Lower leg skin (tissue), 4 donors: ENCODE measurements at regions not wholly inside any gene's neighbourhood (a gene's known extent, or its start where the extent isn't known, plus 50 kb on each side); places are given as distances from the start of the nearest gene placed in this dataset.

ENCODE experiments used
- DNase-seq, 2 donors: peaks; one replicate each; pipeline ENCODE4 v3.0.0-alpha.2; 2019; ENCODE audit warnings: low spot score in 2 of 2
- H3K4me3 ChIP-seq: fragments of 200-600 bp; sonication (generic); 2 replicates; pipeline ENCODE4 v1.5.1; 2017; ENCODE audit warnings: mild to moderate bottlenecking, low read depth; ENCODE audit not compliant: poor library complexity, severe bottlenecking
- POLR2A ChIP-seq, 2 donors: fragments of 450-650 bp; IDR thresholded peaks; one replicate each; pipeline ENCODE4 v1.6.1; 2016 to 2017; ENCODE audit warnings: antibody characterized with exemption in 2 of 2, mild to moderate bottlenecking in 1 of 2, moderate library complexity in 1 of 2
- WGBS, 2 donors: methylation state at CpG; one replicate each; pipeline ENCODE4 v1.1.5; 2018; 5-methylcytosine and 5-hydroxymethylcytosine counted together
- intact Hi-C: fragments of 100-400 bp; cut with DNase I; formaldehyde crosslinking; loops from one replicate; pipeline ENCODE4 v1.15.0; 2023; ENCODE audit warnings: low total_unique reads
- TF ChIP-seq, protein P1 (sequence below), 3 donors: fragments of 450-650 bp; IDR thresholded peaks; one replicate each; pipeline ENCODE4 v1.5.1; 2016; ENCODE audit warnings: antibody characterized with exemption in 3 of 3, mild to moderate bottlenecking in 3 of 3, moderate library complexity in 2 of 3

DNA sequence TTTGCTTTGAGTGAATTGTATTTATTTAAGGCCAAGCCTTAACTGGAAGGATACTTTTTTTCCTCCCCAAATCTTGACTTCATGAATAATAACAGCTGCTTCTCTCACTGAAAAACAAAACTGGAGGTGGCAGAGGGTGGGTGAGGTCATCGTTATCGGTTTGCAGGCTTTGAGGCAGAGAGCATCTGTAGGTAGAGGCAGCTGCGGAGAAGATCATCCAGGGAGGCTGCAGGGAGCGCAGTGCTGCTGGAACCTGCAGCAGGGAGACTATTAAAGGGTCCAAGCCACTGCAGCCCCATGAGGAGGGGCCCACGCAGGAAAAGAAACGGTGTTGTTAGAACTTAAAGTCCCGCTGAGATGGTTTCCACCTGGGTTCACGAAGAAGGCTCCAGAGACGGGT is 112.1 kb upstream of the SDK1 start:
- WGBS, 2 donors: 80 to 91% methylated on average over 9 of the region's 9 CpGs

DNA sequence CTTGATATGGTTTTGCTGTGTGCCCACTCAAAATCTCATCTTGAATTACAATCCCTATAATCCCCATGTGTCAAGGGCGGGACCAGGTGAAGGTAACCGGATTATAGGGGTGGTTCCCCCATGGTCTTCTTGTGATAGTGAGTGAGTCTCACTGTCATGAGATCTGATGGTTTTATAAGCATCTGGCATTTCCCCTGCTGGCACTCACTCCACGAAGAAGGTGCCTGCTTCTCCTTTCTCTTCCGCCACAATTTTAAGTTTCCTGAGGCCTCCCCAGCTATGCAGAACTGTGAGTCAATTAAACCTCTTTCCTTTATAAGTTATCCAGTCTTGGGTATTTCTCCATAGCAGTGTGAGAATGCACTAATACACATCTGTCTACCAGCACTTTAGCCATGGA is 109.5 kb upstream of the SDK1 start:
- WGBS, 2 donors: 71 to 72% methylated on average over 4 of the region's 4 CpGs
- DNase-seq: no peak
- H3K4me3 ChIP-seq: no peak overlapping the region
- TF ChIP-seq, protein P1, sequence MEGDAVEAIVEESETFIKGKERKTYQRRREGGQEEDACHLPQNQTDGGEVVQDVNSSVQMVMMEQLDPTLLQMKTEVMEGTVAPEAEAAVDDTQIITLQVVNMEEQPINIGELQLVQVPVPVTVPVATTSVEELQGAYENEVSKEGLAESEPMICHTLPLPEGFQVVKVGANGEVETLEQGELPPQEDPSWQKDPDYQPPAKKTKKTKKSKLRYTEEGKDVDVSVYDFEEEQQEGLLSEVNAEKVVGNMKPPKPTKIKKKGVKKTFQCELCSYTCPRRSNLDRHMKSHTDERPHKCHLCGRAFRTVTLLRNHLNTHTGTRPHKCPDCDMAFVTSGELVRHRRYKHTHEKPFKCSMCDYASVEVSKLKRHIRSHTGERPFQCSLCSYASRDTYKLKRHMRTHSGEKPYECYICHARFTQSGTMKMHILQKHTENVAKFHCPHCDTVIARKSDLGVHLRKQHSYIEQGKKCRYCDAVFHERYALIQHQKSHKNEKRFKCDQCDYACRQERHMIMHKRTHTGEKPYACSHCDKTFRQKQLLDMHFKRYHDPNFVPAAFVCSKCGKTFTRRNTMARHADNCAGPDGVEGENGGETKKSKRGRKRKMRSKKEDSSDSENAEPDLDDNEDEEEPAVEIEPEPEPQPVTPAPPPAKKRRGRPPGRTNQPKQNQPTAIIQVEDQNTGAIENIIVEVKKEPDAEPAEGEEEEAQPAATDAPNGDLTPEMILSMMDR (IDR thresholded peaks at IDR 0.05): no peak
- TF ChIP-seq POLR2A (IDR thresholded peaks at IDR 0.05): no peak
- intact Hi-C loops: no loop called here

More for the DNA sequence above, 112.1 kb upstream of the SDK1 start:
- intact Hi-C loops: no loop called here
- DNase-seq: no peak
- no peak for TF ChIP-seq POLR2A (IDR thresholded peaks at IDR 0.05)
- TF ChIP-seq, protein P1 (IDR thresholded peaks at IDR 0.05): no peak
- H3K4me3 ChIP-seq: no peak overlapping the region

DNA sequence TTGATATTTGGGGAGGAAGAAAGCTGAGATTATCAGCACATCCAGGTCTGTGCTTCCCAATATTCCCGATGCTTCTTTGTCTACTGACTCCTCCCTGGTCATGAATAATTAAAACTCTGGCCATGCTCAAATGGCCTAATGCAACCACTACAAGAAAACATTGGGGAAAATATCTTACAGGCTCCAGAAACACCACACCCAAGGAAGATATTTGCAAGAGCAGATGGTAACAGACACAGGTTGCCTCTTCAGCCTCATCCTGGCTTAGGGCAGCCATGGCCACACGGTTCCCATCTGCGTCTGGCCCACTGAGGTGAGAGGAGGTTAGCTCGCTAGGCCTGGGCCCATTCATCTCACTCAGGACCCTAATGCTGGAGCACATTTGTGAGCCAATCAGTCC is 108.4 kb upstream of the SDK1 start:
- intact Hi-C loops: no loop called here
- TF ChIP-seq POLR2A (IDR thresholded peaks at IDR 0.05): no peak
- TF ChIP-seq, protein P1 (IDR thresholded peaks at IDR 0.05): no peak
- WGBS, 2 donors: 75 to 78% methylated on average over 4 of the region's 4 CpGs
- no peak overlapping the region for H3K4me3 ChIP-seq
- DNase-seq: no peak

DNA sequence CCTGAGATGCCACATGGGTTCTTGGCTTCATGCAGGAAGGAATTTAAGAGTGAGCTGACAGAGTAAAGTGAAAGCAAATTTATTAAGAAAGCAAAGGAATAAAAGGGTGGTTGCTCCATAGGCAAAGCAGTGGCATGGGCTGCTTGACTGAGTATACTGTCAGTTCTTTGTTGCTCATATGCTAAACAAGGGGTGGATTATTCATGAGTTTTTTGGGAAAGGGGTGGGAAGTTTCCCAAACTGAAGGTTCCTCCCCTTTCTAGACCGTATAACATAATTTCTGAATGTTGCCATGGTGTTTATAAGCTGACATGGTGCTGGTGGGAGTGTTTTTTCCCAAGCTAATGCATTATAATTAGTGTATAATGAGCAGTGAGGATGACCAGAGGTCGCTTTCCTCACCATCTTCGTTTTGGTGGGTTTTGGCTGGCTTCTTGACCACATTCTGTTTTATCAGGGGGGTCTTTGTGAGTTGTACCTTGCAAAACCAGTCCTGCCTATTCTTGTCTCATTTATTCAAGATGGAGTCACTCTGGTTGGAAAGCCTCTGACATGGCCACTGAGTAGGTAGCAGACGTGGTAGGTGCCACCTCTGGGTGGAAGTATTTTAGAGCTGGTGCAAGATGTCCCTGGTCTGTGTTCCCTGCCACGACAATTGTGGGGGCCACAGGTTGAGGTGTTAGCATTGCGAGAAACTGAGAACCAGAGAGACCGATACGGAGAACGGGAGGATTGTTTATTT is 107.5 kb upstream of the SDK1 start:
- DNase-seq: no peak
- no peak for TF ChIP-seq POLR2A (IDR thresholded peaks at IDR 0.05)
- TF ChIP-seq, protein P1 (IDR thresholded peaks at IDR 0.05): no peak
- H3K4me3 ChIP-seq: no peak overlapping the region
- WGBS, 2 donors: 91 to 92% methylated on average over 9 of the region's 9 CpGs
- intact Hi-C loops: no loop called here

DNA sequence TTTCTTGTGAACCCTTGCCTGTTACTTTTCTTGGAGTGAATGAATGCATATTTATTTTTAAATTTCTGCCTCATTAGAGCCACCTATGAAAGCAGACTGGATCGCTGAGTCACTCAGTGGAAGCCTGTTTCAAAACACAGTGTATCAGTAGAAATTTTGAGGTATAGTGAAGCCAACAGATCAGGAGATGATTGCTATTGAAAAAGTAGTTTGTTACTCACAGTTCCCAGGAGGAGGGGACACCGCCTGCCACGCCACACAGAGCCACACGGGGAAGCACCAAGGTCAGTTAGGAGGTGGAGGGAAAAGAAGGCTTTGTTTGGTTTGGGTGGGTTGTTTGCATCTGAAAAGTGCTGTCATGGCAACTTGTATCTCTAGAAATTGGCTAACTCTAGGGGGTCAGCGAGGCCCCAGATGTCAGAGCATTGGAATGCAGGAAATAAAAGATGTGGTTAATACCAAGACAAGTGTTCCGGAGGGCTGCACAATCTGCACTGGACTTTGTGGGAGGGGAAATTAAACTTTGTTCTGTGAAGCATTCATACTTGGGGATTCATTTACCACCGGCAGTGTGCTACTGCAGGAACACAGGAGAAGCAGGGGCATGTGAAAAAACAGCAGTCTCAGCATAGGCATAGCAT is 106.4 kb upstream of the SDK1 start:
- intact Hi-C loops: no loop called here
- DNase-seq: no peak
- H3K4me3 ChIP-seq: no peak overlapping the region
- TF ChIP-seq POLR2A (IDR thresholded peaks at IDR 0.05): no peak
- TF ChIP-seq, protein P1 (IDR thresholded peaks at IDR 0.05): no peak
- 73 to 79% methylated on average over 7 of the region's 7 CpGs for WGBS, 2 donors
